Astrocyte (in vitro differentiated cells and primary cell): ENCODE measurements at regions not wholly inside any gene's neighbourhood (a gene's known extent, or its start where the extent isn't known, plus 50 kb on each side); places are given as distances from the start of the nearest gene placed in this dataset.

ENCODE experiments used
- DNase-seq: peaks from one replicate; pipeline ENCODE4 v3.0.0-alpha.2; 2010; ENCODE audit warnings: low read depth
- FAIRE-seq: peaks from 2 replicates; lab custom pipeline; 2011; peaks lifted over from hg19 to GRCh38; lab: Jason Lieb, UNC
- H2AFZ ChIP-seq: 2 replicates; pipeline ENCODE4 v1.6.0; 2012; ENCODE audit warnings: low read depth, low read length, inconsistent platforms
- H3K27ac ChIP-seq: 2 replicates; pipeline ENCODE4 v1.5.1; 2011; ENCODE audit warnings: low read depth, low read length, inconsistent platforms
- H3K27me3 ChIP-seq: 2 replicates; pipeline ENCODE4 v1.6.0; 2011; ENCODE audit warnings: low read length, inconsistent platforms; ENCODE audit not compliant: insufficient read depth
- H3K36me3 ChIP-seq: 2 replicates; pipeline ENCODE4 v1.5.1; 2011; ENCODE audit warnings: low read length, inconsistent platforms; ENCODE audit not compliant: insufficient read depth
- H3K4me1 ChIP-seq: 2 replicates; pipeline ENCODE4 v1.5.1; 2011; ENCODE audit warnings: low read length, inconsistent platforms; ENCODE audit not compliant: insufficient read depth
- H3K4me2 ChIP-seq: 2 replicates; pipeline ENCODE4 v1.6.0; 2012; ENCODE audit warnings: low read length, inconsistent platforms
- H3K4me3 ChIP-seq: 2 replicates; pipeline ENCODE4 v1.5.1; 2011; ENCODE audit warnings: low read depth, mild to moderate bottlenecking, low read length, inconsistent platforms; ENCODE audit not compliant: insufficient read depth
- H3K79me2 ChIP-seq: 2 replicates; pipeline ENCODE4 v1.6.0; 2012; ENCODE audit warnings: mild to moderate bottlenecking, low read length, inconsistent platforms; ENCODE audit not compliant: insufficient read depth
- H3K9ac ChIP-seq: 2 replicates; pipeline ENCODE4 v1.6.0; 2012; ENCODE audit warnings: mild to moderate bottlenecking, low read length, inconsistent platforms
- H3K9me3 ChIP-seq: 2 replicates; pipeline ENCODE4 v1.5.1; 2012; ENCODE audit warnings: low read depth, mild to moderate bottlenecking, low read length, inconsistent platforms; ENCODE audit not compliant: insufficient read depth
- H4K20me1 ChIP-seq: 2 replicates; pipeline ENCODE4 v1.6.0; 2012; ENCODE audit warnings: low read length, inconsistent platforms; ENCODE audit not compliant: insufficient read depth
- H3K27ac Mint-ChIP-seq: one replicate; pipeline ENCODE4 v1.8.0; 2021; ENCODE audit warnings: mild to moderate bottlenecking, mixed read lengths; ENCODE audit not compliant: unreplicated experiment
- H3K27me3 Mint-ChIP-seq: one replicate; pipeline ENCODE4 v1.8.0; 2021; ENCODE audit warnings: low read depth, mixed read lengths; ENCODE audit not compliant: unreplicated experiment
- H3K36me3 Mint-ChIP-seq: one replicate; pipeline ENCODE4 v1.8.0; 2021; ENCODE audit warnings: low read depth, mixed read lengths; ENCODE audit not compliant: unreplicated experiment
- H3K4me1 Mint-ChIP-seq: one replicate; pipeline ENCODE4 v1.8.0; 2021; ENCODE audit warnings: low read depth, mixed read lengths; ENCODE audit not compliant: unreplicated experiment
- H3K4me3 Mint-ChIP-seq: one replicate; pipeline ENCODE4 v1.8.0; 2021; ENCODE audit warnings: mild to moderate bottlenecking, moderate library complexity, mixed read lengths; ENCODE audit not compliant: unreplicated experiment
- H3K9me3 Mint-ChIP-seq: one replicate; pipeline ENCODE4 v1.8.0; 2021; ENCODE audit warnings: mild to moderate bottlenecking, mixed read lengths; ENCODE audit not compliant: unreplicated experiment
- CTCF ChIP-seq: IDR thresholded peaks from 2 replicates; pipeline ENCODE4 v1.5.1; 2011; ENCODE audit warnings: low read depth, mild to moderate bottlenecking, inconsistent platforms, low read length, moderate library complexity; ENCODE audit not compliant: insufficient read depth
- EZH2 ChIP-seq: IDR thresholded peaks from 2 replicates; pipeline ENCODE4 v1.6.1; 2012; ENCODE audit warnings: mild to moderate bottlenecking, low read length, inconsistent platforms; ENCODE audit not compliant: insufficient read depth

DNA sequence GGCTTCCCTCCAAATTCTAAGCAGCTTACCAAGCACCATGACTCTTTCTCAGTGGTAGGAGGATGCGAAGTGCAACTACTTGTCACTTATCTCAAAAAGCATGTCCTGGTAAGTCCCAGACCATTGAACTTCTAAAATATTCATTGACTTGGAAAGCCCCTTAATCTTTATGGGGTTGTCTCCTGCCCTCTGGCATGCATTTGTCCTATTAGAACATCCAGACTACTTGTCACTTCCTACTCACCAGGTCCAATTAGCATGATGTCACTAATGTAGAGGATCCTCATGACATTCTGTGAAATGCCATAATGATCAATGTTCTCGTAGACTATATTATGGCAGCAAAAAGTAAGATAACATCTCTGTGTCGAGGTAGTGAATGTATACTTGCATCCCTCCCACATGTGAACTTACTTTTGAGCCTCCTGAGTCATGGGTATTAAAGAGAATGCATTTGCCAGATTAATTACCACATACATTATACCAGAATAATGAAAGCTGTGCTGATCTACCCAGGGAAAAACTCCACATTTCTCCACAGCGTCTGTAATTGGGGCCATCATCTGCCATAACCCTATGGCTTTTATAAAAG, 63.5 kb upstream of the RAD23B start:
- TF ChIP-seq EZH2 (no peak), CTCF (no peak)
- no peak for FAIRE-seq
- peaks cover 3% of the 10 kb centered on the region for H3K9me3 Mint-ChIP-seq

DNA sequence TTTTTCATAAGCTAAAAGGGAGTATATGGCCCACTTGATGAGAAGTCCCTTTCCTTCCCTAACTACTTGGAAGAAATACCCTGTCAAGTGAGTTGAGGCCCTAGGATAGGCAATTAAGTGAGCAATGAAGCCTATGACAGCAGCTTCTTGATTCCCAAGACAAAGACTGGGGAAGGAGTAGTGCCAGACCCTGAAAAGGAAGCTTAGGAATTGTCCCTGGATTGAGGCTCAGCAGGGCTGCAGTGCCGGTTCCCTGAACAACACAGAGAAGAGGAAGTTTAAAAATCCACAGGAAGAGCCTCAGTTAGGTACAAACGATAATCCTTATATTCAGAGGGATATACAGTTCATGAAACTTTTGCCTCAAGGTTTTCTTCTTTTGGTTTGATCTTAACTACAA, 61.8 kb upstream of the RAD23B start:
- H4K20me1 ChIP-seq, result no peaks in the 10 kb centered on the region
- H2AFZ ChIP-seq, result no peak overlapping the region
- H3K27me3 ChIP-seq, result no peaks in the 10 kb centered on the region
- no peaks in the 10 kb centered on the region for H3K4me1 ChIP-seq
- H3K27ac ChIP-seq, result no peak overlapping the region
- H3K27me3 Mint-ChIP-seq, result peaks cover 4% of the 10 kb centered on the region
- H3K79me2 ChIP-seq, result no peaks in the 10 kb centered on the region
- H3K27ac Mint-ChIP-seq, result peak overlapping the region; percentile 64
- DNase-seq (no peak), FAIRE-seq (no peak)
- peaks cover 3% of the 10 kb centered on the region for H3K9me3 Mint-ChIP-seq
- no peaks in the 10 kb centered on the region for H3K36me3 ChIP-seq
- no peaks in the 10 kb centered on the region for H3K9me3 ChIP-seq
- no peak overlapping the region for H3K4me3 ChIP-seq
- peaks cover 10% of the 10 kb centered on the region for H3K4me1 Mint-ChIP-seq
- no peak overlapping the region for H3K9ac ChIP-seq
- H3K4me2 ChIP-seq, result no peak overlapping the region
- TF ChIP-seq EZH2 (no peak), CTCF (no peak)
- H3K4me3 Mint-ChIP-seq, result no peak overlapping the region
- peaks cover 4% of the 10 kb centered on the region for H3K36me3 Mint-ChIP-seq

More for the DNA sequence above, 63.5 kb upstream of the RAD23B start:
- Histone ChIP-seq H3K36me3 (no peaks in the 10 kb centered on the region), H2AFZ (no peak overlapping the region), H3K27me3 (no peaks in the 10 kb centered on the region), H3K4me3 (no peak overlapping the region), H4K20me1 (no peaks in the 10 kb centered on the region), H3K79me2 (no peaks in the 10 kb centered on the region), H3K4me1 (peaks cover 11% of the 10 kb centered on the region), H3K27ac (no peak overlapping the region), H3K9me3 (no peaks in the 10 kb centered on the region), H3K9ac (no peak overlapping the region), H3K4me2 (no peak overlapping the region)
- Mint-ChIP-seq H3K4me1 (peaks cover 21% of the 10 kb centered on the region), H3K4me3 (no peak overlapping the region), H3K27ac (no peak overlapping the region), H3K36me3 (peaks cover 4% of the 10 kb centered on the region), H3K27me3 (peaks cover 4% of the 10 kb centered on the region)
- no peak for DNase-seq

DNA sequence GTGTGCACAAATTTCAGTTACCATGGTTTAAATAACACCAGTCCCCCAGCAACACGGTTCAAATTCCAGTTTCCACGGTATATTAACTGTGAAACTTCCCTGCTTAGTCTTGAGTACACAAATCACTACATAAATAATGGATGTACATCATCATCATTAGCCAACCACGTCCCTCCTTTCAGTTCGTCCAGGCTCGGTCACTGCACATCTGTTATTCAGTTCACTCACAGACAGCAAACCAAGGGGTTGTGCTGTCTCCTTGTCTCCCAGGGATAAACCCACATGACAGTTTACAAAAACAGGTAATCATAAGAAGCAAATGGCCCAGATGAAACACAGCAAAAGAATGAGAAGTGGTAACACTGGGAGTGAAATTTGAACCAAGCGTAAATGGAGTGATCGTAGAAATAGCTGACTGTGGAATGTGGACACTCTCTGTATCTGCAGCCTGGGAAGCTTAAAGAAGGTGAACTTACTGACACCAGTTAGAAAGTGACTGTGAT, 61.0 kb upstream of the RAD23B start:
- H3K4me3 Mint-ChIP-seq, result no peak overlapping the region
- Histone ChIP-seq H4K20me1 (no peaks in the 10 kb centered on the region), H3K4me1 (no peaks in the 10 kb centered on the region), H3K27me3 (peaks cover 2% of the 10 kb centered on the region), H3K9ac (peak overlapping the region; percentile 53), H2AFZ (peak overlapping the region; percentile 74), H3K4me3 (peak overlapping the region; percentile 53), H3K9me3 (no peaks in the 10 kb centered on the region), H3K36me3 (no peaks in the 10 kb centered on the region), H3K79me2 (no peaks in the 10 kb centered on the region), H3K4me2 (peak overlapping the region; percentile 82), H3K27ac (no peak overlapping the region)
- DNase-seq (peak; percentile 61), FAIRE-seq (no peak)
- no peak for TF ChIP-seq CTCF
- no peak for TF ChIP-seq EZH2
- peaks cover 4% of the 10 kb centered on the region for H3K36me3 Mint-ChIP-seq
- H3K4me1 Mint-ChIP-seq, result peaks cover 9% of the 10 kb centered on the region
- H3K27me3 Mint-ChIP-seq, result peaks cover 4% of the 10 kb centered on the region
- H3K9me3 Mint-ChIP-seq, result peaks cover 3% of the 10 kb centered on the region
- H3K27ac Mint-ChIP-seq, result peak overlapping the region; percentile 49
